WI38 (cell line): ENCODE measurements at regions not wholly inside any gene's neighbourhood (a gene's known extent, or its start where the extent isn't known, plus 50 kb on each side); places are given as distances from the start of the nearest gene placed in this dataset.

Source experiments
- H3K4me3 ChIP-seq: 2 replicates; pipeline ENCODE4 v1.5.1; 2011; ENCODE audit warnings: low read depth, mild to moderate bottlenecking, control low read depth, low read length
- TF ChIP-seq, protein P1 (sequence below): IDR thresholded peaks from 2 replicates; pipeline ENCODE4 v1.5.1; 2012; ENCODE audit warnings: low read depth, mild to moderate bottlenecking, control low read depth, low read length

DNA sequence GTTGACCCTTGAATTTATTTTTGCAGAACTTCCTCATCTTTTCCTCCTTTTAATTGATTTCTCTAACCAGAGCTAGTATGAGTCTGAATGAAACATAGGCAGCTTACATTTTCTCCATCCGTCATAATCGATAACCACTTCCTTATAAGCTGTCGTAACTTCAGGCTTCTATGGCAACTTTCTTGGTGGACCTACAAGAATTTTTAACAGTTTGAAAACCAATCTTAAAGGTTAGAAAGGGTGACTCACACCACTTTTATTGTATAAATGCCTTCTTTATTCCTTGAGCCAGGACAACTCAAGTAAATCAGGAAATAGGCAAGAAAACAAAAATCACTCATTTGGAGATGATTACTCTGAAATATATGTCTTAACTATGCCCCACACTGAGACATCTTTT is 105.7 kb upstream of the KL start:
- TF ChIP-seq, protein P1, sequence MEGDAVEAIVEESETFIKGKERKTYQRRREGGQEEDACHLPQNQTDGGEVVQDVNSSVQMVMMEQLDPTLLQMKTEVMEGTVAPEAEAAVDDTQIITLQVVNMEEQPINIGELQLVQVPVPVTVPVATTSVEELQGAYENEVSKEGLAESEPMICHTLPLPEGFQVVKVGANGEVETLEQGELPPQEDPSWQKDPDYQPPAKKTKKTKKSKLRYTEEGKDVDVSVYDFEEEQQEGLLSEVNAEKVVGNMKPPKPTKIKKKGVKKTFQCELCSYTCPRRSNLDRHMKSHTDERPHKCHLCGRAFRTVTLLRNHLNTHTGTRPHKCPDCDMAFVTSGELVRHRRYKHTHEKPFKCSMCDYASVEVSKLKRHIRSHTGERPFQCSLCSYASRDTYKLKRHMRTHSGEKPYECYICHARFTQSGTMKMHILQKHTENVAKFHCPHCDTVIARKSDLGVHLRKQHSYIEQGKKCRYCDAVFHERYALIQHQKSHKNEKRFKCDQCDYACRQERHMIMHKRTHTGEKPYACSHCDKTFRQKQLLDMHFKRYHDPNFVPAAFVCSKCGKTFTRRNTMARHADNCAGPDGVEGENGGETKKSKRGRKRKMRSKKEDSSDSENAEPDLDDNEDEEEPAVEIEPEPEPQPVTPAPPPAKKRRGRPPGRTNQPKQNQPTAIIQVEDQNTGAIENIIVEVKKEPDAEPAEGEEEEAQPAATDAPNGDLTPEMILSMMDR = no peak
- H3K4me3 ChIP-seq = no peak overlapping the region

DNA sequence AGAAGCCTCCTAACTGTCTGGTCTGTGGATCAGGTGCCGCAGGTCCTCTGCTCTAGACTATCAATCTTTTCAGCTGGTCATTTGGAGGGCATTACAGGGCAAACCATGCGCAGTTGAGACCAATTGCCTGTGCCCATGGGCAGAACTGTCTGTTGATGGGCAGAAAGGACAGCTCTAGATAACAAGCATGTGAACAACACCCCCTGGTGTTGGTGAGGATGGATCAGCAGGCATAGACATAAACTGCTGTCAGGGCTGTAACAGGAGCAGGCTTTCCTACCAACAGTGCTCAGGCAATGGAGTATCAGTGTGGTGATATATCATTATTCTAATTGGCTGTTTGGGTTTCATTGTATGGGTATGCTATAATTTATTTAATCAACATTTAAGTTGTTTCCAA is 104.7 kb upstream of the KL start:
- no peak overlapping the region for H3K4me3 ChIP-seq
- TF ChIP-seq, protein P1 = 0 out of 2 replicates have a peak, but pooled peaks have one; percentile 35

DNA sequence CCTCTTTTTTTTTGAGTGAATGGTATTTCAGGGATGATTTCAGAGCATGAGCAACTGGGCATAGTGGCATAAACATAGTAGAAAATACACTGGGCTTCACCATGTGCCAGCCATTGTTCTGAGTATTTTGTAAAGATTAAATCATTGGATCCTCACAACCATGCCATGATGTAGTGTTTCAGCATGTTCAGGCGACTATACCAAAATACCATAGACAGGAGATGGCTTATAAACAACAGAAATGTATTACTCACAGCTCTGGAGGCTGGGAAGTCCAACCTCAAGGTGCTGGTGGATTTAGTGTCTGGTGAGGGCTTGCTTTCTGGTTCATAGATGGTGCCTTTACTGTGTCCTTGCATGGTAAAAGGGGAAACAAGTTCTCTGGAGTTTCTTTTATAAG is 101.5 kb upstream of the KL start:
- TF ChIP-seq, protein P1 = no peak

DNA sequence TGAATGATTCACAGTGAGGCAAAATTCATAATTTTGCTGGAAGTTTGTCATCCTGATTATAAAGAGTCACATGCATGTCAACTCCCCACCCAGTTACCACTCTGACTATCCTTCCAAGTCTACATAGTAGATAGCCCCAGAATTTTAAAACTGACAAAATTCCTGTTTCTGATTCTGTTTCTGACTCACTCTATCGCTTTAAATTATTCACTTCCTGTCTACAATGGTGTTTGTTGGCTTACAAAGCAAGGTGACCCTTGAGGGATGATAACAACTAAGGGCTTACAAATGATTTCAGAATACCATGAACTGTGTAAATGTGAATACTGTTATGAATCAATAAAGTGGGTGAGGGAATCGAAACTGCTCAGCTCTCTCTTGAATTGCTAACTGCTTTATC is 98.7 kb upstream of the KL start:
- TF ChIP-seq, protein P1 = no peak
- H3K4me3 ChIP-seq = no peak overlapping the region

More for the DNA sequence above, 101.5 kb upstream of the KL start:
- no peak overlapping the region for H3K4me3 ChIP-seq

DNA sequence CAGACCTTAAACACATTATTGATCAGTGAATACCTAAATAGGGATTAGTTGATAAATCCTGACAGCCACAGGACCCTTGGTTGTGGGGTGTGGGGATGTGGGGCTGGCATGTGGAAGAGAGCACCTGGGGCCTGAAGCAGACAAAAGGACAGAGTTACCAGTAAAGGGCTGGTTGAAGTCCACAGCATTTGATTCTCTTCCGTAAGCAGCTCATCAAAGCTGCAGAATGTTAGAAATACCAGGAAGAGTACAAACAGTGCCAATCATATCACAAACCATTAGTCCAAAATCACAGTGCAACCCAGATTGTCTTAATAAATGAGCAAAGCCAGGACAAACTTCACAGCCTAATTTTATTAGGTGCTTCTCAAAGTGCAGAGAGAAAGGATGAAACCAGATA is 92.5 kb upstream of the KL start:
- no peak overlapping the region for H3K4me3 ChIP-seq
- TF ChIP-seq, protein P1 = no peak

DNA sequence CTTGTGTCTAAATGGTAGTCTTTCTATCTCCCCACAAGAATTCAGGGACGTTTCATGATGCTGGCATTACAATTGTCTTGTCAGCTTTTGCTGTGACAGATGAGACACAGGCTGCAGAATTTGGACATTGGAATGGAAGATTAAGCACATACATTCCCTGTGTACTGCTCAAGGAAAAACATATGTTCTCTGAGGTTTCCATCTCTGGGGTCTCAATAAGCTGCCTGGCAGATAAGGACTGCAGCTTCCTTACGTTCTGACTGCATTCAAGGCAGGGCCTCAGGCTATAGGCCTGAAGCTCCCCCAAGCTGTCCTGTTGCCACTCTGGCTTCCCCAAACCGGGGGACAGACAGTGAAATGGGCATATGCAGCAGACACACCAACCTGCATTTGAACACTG is 91.3 kb upstream of the KL start:
- no peak overlapping the region for H3K4me3 ChIP-seq
- TF ChIP-seq, protein P1 = no peak

DNA sequence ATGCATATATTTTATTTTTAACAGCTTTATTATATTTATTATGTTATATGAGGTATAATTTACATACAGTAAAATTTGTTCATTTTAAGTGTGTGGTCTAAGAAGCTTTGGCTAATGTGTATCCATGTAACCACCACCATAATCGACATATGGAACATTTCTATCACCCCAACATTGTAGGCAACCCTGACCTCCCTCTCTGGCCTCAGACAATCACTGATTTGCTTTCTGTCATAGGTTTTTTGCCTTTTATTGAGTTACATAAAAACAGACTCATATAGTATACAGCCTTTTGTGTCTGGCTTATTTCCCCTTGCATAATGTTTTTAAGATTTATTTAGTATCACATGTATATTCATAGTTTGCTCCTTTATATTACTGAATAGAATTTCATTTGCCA is 90.7 kb upstream of the KL start:
- TF ChIP-seq, protein P1 = no peak
- no peak overlapping the region for H3K4me3 ChIP-seq
